ENCODE measurements at regions not wholly inside any gene's neighbourhood (a gene's known extent, or its start where the extent isn't known, plus 50 kb on each side); places are given as distances from the start of the nearest gene placed in this dataset.

- H3K36me3 Mint-ChIP-seq (ENCODE audit: low read depth): no peaks in the 10 kb centered on the region
- H3K4me1 Mint-ChIP-seq: no peaks in the 10 kb centered on the region
- no peak overlapping the region for H3K4me3 Mint-ChIP-seq
- no peak overlapping the region for H3K27ac Mint-ChIP-seq
- TF ChIP-seq CTCF (IDR thresholded peaks at IDR 0.05; ENCODE audit: unreplicated experiment in 3 of 3): no peak
- H3K9me3 Mint-ChIP-seq: no peaks in the 10 kb centered on the region
- no peaks in the 10 kb centered on the region for H3K27me3 Mint-ChIP-seq (ENCODE audit: low read depth)
Observed at GRCh38 chr4:31655328-31655727, 935.2 kb downstream of the PCDH7 start.

- no peaks in the 10 kb centered on the region for H3K4me1 Mint-ChIP-seq
- H3K27ac Mint-ChIP-seq: no peak overlapping the region
- H3K9me3 Mint-ChIP-seq: no peaks in the 10 kb centered on the region
- no peak for TF ChIP-seq CTCF (IDR thresholded peaks at IDR 0.05; ENCODE audit: unreplicated experiment in 3 of 3)
- H3K27me3 Mint-ChIP-seq (ENCODE audit: low read depth): peaks cover 4% of the 10 kb centered on the region
- H3K4me3 Mint-ChIP-seq: no peak overlapping the region
- no peaks in the 10 kb centered on the region for H3K36me3 Mint-ChIP-seq (ENCODE audit: low read depth)
Observed at GRCh38 chr4:31657859-31658570, 937.8 kb downstream of the PCDH7 start.

- no peak overlapping the region for H3K27ac Mint-ChIP-seq
- peaks cover 4% of the 10 kb centered on the region for H3K27me3 Mint-ChIP-seq (ENCODE audit: low read depth)
- H3K4me3 Mint-ChIP-seq: no peak overlapping the region
- no peaks in the 10 kb centered on the region for H3K4me1 Mint-ChIP-seq
- no peak for TF ChIP-seq CTCF (IDR thresholded peaks at IDR 0.05; ENCODE audit: unreplicated experiment in 3 of 3)
- H3K9me3 Mint-ChIP-seq: no peaks in the 10 kb centered on the region
- no peaks in the 10 kb centered on the region for H3K36me3 Mint-ChIP-seq (ENCODE audit: low read depth)
Observed at GRCh38 chr4:31660916-31661315, 940.7 kb downstream of the PCDH7 start.

GRCh38 chr4:31662951-31663350 is 942.8 kb downstream of the PCDH7 start:
- H3K27me3 Mint-ChIP-seq (ENCODE audit: low read depth): peaks cover 4% of the 10 kb centered on the region
- no peak for TF ChIP-seq CTCF (IDR thresholded peaks at IDR 0.05; ENCODE audit: unreplicated experiment in 3 of 3)
- H3K4me1 Mint-ChIP-seq: no peaks in the 10 kb centered on the region
- no peak overlapping the region for H3K4me3 Mint-ChIP-seq
- no peak overlapping the region for H3K27ac Mint-ChIP-seq
- H3K9me3 Mint-ChIP-seq: no peaks in the 10 kb centered on the region
- no peaks in the 10 kb centered on the region for H3K36me3 Mint-ChIP-seq (ENCODE audit: low read depth)

DNA sequence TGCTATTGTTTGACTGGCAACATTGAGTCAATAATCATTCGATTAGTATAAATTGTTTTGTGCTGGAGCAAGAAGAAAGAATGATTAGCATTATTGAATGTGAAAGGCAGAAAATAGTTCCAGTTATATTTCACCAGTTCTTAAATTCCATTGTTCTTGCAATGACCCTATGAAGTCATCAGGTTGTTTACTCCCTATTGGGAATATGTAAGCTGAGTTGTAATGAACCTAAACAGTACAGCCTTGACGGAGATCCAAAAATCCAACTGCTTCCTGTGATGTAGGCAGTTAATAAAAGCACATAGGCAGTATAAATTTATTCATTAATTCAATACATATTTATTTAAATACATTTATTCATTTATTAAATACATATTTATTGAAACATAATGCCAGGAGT is 947.5 kb downstream of the PCDH7 start:
- no peaks in the 10 kb centered on the region for H3K4me1 Mint-ChIP-seq
- no peak for TF ChIP-seq CTCF (IDR thresholded peaks at IDR 0.05; ENCODE audit: unreplicated experiment in 3 of 3)
- H3K36me3 Mint-ChIP-seq (ENCODE audit: low read depth): no peaks in the 10 kb centered on the region
- no peak overlapping the region for H3K27ac Mint-ChIP-seq
- no peaks in the 10 kb centered on the region for H3K9me3 Mint-ChIP-seq
- H3K27me3 Mint-ChIP-seq (ENCODE audit: low read depth): no peaks in the 10 kb centered on the region
- H3K4me3 Mint-ChIP-seq: no peak overlapping the region

- no peaks in the 10 kb centered on the region for H3K36me3 Mint-ChIP-seq (ENCODE audit: low read depth)
- H3K4me1 Mint-ChIP-seq: no peaks in the 10 kb centered on the region
- no peaks in the 10 kb centered on the region for H3K27me3 Mint-ChIP-seq (ENCODE audit: low read depth)
- TF ChIP-seq CTCF (IDR thresholded peaks at IDR 0.05; ENCODE audit: unreplicated experiment in 3 of 3): peak; percentile 28 to 53 (median 39)
- no peak overlapping the region for H3K4me3 Mint-ChIP-seq
- no peaks in the 10 kb centered on the region for H3K9me3 Mint-ChIP-seq
- no peak overlapping the region for H3K27ac Mint-ChIP-seq
Observed at GRCh38 chr4:31674313-31674947, 954.3 kb downstream of the PCDH7 start.

Measured in nephron (organoid).